GM12878 (cell line): ENCODE measurements at regions not wholly inside any gene's neighbourhood (a gene's known extent, or its start where the extent isn't known, plus 50 kb on each side); places are given as distances from the start of the nearest gene placed in this dataset.

Source experiments
- ATAC-seq: fragments of 200-7000 bp; cut with Tn5 transposase; 3 replicates; pipeline ENCODE4 v1.9.1; 2020; ENCODE audit warnings: mild to moderate bottlenecking, moderate library complexity
- BruUV-seq: library from RNA; stranded (reverse); fragments of 400-500 nt; replicated peaks from 2 replicates; lab custom pipeline; 2021; lab: Mats Ljungman, UMichigan
- CTCF ChIA-PET: fragments of 300-600 bp; sonication (Branson Sonifier 250); formaldehyde crosslinking; extraction: SDS; loops from one replicate; lab custom pipeline; 2021; ENCODE audit warnings: inconsistent platforms; lab: Yijun Ruan, JAX
- POLR2A ChIA-PET: fragments of 350-600 bp; formaldehyde crosslinking; extraction: SDS; loops from one replicate; lab custom pipeline; 2021; ENCODE audit warnings: inconsistent platforms; lab: Charles Lee
- RAD21 ChIA-PET: fragments of 300-600 bp; sonication (Branson Sonifier 250); formaldehyde crosslinking; loops from one replicate; lab custom pipeline; 2023; ENCODE audit warnings: antibody characterized with exemption; ENCODE audit not compliant: unreplicated experiment; lab: Charles Lee
- SMC1A ChIA-PET: fragments of 300-600 bp; sonication (Branson Sonifier 250); formaldehyde crosslinking; loops from one replicate; lab custom pipeline; 2023; ENCODE audit not compliant: unreplicated experiment, uncharacterized antibody; lab: Charles Lee
- DNase-seq: peaks from one replicate; pipeline ENCODE4 v3.0.0-alpha.2; 2011; ENCODE audit warnings: low read depth, low spot score
- FAIRE-seq: peaks from 3 replicates; lab custom pipeline; 2011; peaks lifted over from hg19 to GRCh38; lab: Jason Lieb, UNC
- H2AFZ ChIP-seq: 2 replicates; pipeline ENCODE4 v1.6.0; 2011; ENCODE audit warnings: low read depth, low read length, control low read depth; ENCODE audit not compliant: control insufficient read depth
- H3K27ac ChIP-seq: 2 replicates; pipeline ENCODE4 v1.5.1; 2011; ENCODE audit warnings: control low read depth; ENCODE audit not compliant: control insufficient read depth, insufficient read depth
- H3K27me3 ChIP-seq, 2 experiments: replicated peaks in 1 of 2; 2 replicates each; pipeline versions ENCODE4 v1.6.0 to v1.6.1; 2011; ENCODE audit warnings: low read length in 1 of 2; ENCODE audit not compliant: control insufficient read depth in 2 of 2, insufficient read depth in 2 of 2
- H3K36me3 ChIP-seq, 2 experiments: 2 replicates each; pipeline ENCODE4 v1.5.1; 2011; ENCODE audit warnings: low read length in 1 of 2; ENCODE audit not compliant: control insufficient read depth in 2 of 2, insufficient read depth in 2 of 2
- H3K4me1 ChIP-seq: 2 replicates; pipeline ENCODE4 v1.6.1; 2011; ENCODE audit warnings: mild to moderate bottlenecking, low read length, moderate library complexity, mixed read lengths; ENCODE audit not compliant: control insufficient read depth, insufficient read depth
- H3K4me2 ChIP-seq: 2 replicates; pipeline ENCODE4 v1.6.0; 2011; ENCODE audit warnings: control low read depth; ENCODE audit not compliant: control insufficient read depth, insufficient read depth
- H3K4me3 ChIP-seq: fragments of 200-600 bp; sonication (generic); 2 replicates; pipeline ENCODE4 v1.5.1; 2016
- H3K79me2 ChIP-seq: 2 replicates; pipeline ENCODE4 v1.6.0; 2011; ENCODE audit warnings: low read length; ENCODE audit not compliant: control insufficient read depth, insufficient read depth
- H3K9ac ChIP-seq: 2 replicates; pipeline ENCODE4 v1.8.0; 2011; ENCODE audit warnings: low read length, control low read depth, mixed read lengths; ENCODE audit not compliant: control insufficient read depth, insufficient read depth
- H3K9me3 ChIP-seq: replicated peaks from 3 replicates; pipeline ENCODE4 v1.5.1; 2011; ENCODE audit warnings: mild to moderate bottlenecking, low read length; ENCODE audit not compliant: control insufficient read depth, insufficient read depth
- H4K20me1 ChIP-seq: 2 replicates; pipeline ENCODE4 v1.6.0; 2011; ENCODE audit not compliant: control insufficient read depth, insufficient read depth
- ATF7 ChIP-seq: fragments of 450-650 bp; IDR thresholded peaks from 2 replicates; pipeline ENCODE4 v1.6.1; 2016; ENCODE audit warnings: low read depth, mild to moderate bottlenecking
- CHD4 ChIP-seq: fragments of 200-600 bp; sonication (generic); IDR thresholded peaks from 2 replicates; pipeline ENCODE4 v1.6.1; 2016; ENCODE audit warnings: mild to moderate bottlenecking
- GABPA ChIP-seq: IDR thresholded peaks from 2 replicates; pipeline ENCODE4 v1.6.1; 2014; ENCODE audit warnings: antibody characterized with exemption, low read depth, mild to moderate bottlenecking, inconsistent platforms
- KLF5 ChIP-seq: fragments of 450-650 bp; IDR thresholded peaks from 2 replicates; pipeline ENCODE4 v1.6.1; 2014; ENCODE audit warnings: mild to moderate bottlenecking; ENCODE audit not compliant: partially characterized antibody
- MEF2A ChIP-seq: IDR thresholded peaks from 2 replicates; pipeline ENCODE4 v1.6.1; 2011; ENCODE audit warnings: low read depth, mild to moderate bottlenecking, low read length, moderate library complexity; ENCODE audit not compliant: insufficient read depth
- NFIC ChIP-seq: IDR thresholded peaks from 2 replicates; pipeline ENCODE4 v1.6.1; 2012; ENCODE audit warnings: low read depth, mild to moderate bottlenecking, inconsistent platforms, low read length, moderate library complexity
- RCOR1 ChIP-seq: conservative IDR thresholded peaks from 2 replicates; pipeline ENCODE4 v1.6.1; 2012; ENCODE audit warnings: low read depth, low read length, improper control_type of control experiment
- RUNX3 ChIP-seq: IDR thresholded peaks from 2 replicates; pipeline ENCODE4 v1.6.1; 2012; ENCODE audit warnings: low read length, inconsistent platforms
- SIX5 ChIP-seq: IDR thresholded peaks from 2 replicates; pipeline ENCODE4 v1.6.1; 2011; ENCODE audit warnings: mild to moderate bottlenecking, low read depth, low read length, moderate library complexity; ENCODE audit not compliant: severe bottlenecking
- TARDBP ChIP-seq: IDR thresholded peaks from 2 replicates; pipeline ENCODE4 v1.6.1; 2016; ENCODE audit warnings: borderline replicate concordance
- ZNF24 ChIP-seq: fragments of 450-650 bp; IDR thresholded peaks from 2 replicates; pipeline ENCODE4 v1.6.1; 2017; ENCODE audit warnings: antibody characterized with exemption, mild to moderate bottlenecking
- ZZZ3 ChIP-seq: IDR thresholded peaks from 2 replicates; pipeline ENCODE4 v1.6.1; 2011; ENCODE audit warnings: low read depth; ENCODE audit not compliant: control insufficient read depth, insufficient read length
- WGBS: methylation state at CpG from one replicate; pipeline ENCODE4 v1.1.6; 2016; ENCODE audit warnings: low lambda C conversion rate; ENCODE audit not compliant: insufficient replicate concordance, insufficient coverage; ENCODE audit errors: missing lambda C conversion rate; 5-methylcytosine and 5-hydroxymethylcytosine counted together
- in situ Hi-C: fragments of 300-500 bp; cut with MboI; formaldehyde crosslinking; loops from 9 replicates; pipeline ENCODE4 v1.14.3; 2018; ENCODE audit warnings: mixed read lengths
- intact Hi-C: fragments of 100-400 bp; cut with micrococcal nuclease; formaldehyde crosslinking; loops from one replicate; pipeline ENCODE4 v1.14.2; 2022; ENCODE audit not compliant: unreplicated experiment
- TF ChIP-seq, protein P1 (sequence below): fragments of 450-650 bp; IDR thresholded peaks from 2 replicates; pipeline ENCODE4 v1.6.1; 2017; ENCODE audit warnings: mild to moderate bottlenecking, moderate library complexity

DNA sequence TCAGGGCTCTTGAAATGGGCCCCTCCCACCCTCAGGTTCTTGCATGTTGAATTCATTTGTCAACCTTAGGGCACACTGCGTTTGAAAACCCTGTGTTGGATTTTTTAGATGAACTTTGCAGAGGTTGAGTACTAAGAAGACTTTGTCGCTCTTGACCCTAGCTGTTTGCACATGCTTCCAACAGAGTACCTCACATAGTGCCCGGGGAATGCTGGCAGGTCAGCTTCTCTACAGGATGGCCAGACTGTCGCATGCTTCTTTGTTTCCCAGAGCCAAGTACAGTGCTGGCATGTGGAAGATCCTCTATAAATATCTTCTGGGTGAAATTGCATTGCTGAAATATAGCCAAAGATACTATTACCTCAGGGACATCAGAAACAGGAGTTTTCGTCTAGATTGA is 59.9 kb downstream of the FAT3 start:
- no peaks in the 10 kb centered on the region for H3K36me3 ChIP-seq
- SMC1A ChIA-PET, result no interaction called here
- intact Hi-C loops, result no loop called here

More for the DNA sequence above, 59.9 kb downstream of the FAT3 start:
- Histone ChIP-seq H3K4me3 (no peak overlapping the region), H4K20me1 (no peaks in the 10 kb centered on the region), H3K4me1 (no peaks in the 10 kb centered on the region), H3K4me2 (no peak overlapping the region), H3K79me2 (no peaks in the 10 kb centered on the region), H3K9ac (no peak overlapping the region), H3K9me3 (no peaks in the 10 kb centered on the region), H3K27me3 (no peaks in the 10 kb centered on the region; a peak in 1 of 4 replicates), H3K27ac (no peak overlapping the region), H2AFZ (no peak overlapping the region)
- in situ Hi-C loops, result no loop called here
- FAIRE-seq (no peak), DNase-seq (no peak), ATAC-seq (no peak)
- ChIA-PET RAD21 (no interaction called here), POLR2A (no interaction called here), CTCF (interaction anchor here (0.8 kb wide), 1 partner anchor 9 kb away, joined by 3 read pairs; no protein-coding TSS in a partner anchor)
- 4% methylated on average over 5 of the region's 5 CpGs for WGBS
- no peak for TF ChIP-seq NFIC
- TF ChIP-seq ZZZ3, result no peak
- TF ChIP-seq ZNF24, result no peak
- TF ChIP-seq TARDBP, result no peak
- TF ChIP-seq GABPA, result no peak
- TF ChIP-seq, protein P1, sequence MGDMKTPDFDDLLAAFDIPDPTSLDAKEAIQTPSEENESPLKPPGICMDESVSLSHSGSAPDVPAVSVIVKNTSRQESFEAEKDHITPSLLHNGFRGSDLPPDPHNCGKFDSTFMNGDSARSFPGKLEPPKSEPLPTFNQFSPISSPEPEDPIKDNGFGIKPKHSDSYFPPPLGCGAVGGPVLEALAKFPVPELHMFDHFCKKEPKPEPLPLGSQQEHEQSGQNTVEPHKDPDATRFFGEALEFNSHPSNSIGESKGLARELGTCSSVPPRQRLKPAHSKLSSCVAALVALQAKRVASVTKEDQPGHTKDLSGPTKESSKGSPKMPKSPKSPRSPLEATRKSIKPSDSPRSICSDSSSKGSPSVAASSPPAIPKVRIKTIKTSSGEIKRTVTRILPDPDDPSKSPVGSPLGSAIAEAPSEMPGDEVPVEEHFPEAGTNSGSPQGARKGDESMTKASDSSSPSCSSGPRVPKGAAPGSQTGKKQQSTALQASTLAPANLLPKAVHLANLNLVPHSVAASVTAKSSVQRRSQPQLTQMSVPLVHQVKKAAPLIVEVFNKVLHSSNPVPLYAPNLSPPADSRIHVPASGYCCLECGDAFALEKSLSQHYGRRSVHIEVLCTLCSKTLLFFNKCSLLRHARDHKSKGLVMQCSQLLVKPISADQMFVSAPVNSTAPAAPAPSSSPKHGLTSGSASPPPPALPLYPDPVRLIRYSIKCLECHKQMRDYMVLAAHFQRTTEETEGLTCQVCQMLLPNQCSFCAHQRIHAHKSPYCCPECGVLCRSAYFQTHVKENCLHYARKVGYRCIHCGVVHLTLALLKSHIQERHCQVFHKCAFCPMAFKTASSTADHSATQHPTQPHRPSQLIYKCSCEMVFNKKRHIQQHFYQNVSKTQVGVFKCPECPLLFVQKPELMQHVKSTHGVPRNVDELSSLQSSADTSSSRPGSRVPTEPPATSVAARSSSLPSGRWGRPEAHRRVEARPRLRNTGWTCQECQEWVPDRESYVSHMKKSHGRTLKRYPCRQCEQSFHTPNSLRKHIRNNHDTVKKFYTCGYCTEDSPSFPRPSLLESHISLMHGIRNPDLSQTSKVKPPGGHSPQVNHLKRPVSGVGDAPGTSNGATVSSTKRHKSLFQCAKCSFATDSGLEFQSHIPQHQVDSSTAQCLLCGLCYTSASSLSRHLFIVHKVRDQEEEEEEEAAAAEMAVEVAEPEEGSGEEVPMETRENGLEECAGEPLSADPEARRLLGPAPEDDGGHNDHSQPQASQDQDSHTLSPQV, result no peak
- TF ChIP-seq RUNX3, result no peak
- TF ChIP-seq ATF7, result no peak
- TF ChIP-seq SIX5, result no peak
- no peak for TF ChIP-seq CHD4
- TF ChIP-seq RCOR1, result no peak
- no peak for TF ChIP-seq MEF2A
- no peak for TF ChIP-seq KLF5
- no TSS peak for BruUV-seq
